ENCODE measurements at regions not wholly inside any gene's neighbourhood (a gene's known extent, or its start where the extent isn't known, plus 50 kb on each side); places are given as distances from the start of the nearest gene placed in this dataset.
"Not testable (repeated sequence)": the region's sequence is repeated elsewhere in the genome, so short reads cannot be mapped to it uniquely, and the experiment has no call there.

GRCh38 chr10:47711428-47711827, 52.0 kb downstream of the SYT15B start:
- DNase-seq (ENCODE audit: low read depth); H3K4me3 ChIP-seq (ENCODE audit: low read depth, low read length): not testable (repeated sequence)

GRCh38 chr10:47710443-47710842, 52.9 kb downstream of the SYT15B start:
- DNase-seq (ENCODE audit: low read depth); H3K4me3 ChIP-seq (ENCODE audit: low read depth, low read length): not testable (repeated sequence)

GRCh38 chr10:47705698-47706414, 57.5 kb downstream of the SYT15B start:
- DNase-seq (ENCODE audit: low read depth), result not testable (repeated sequence)
- peak overlapping the region; percentile 37 for H3K4me3 ChIP-seq (ENCODE audit: low read depth, low read length)

GRCh38 chr10:47701285-47701684, 62.1 kb downstream of the SYT15B start:
- not testable (repeated sequence) for H3K4me3 ChIP-seq (ENCODE audit: low read depth, low read length)
- peak; percentile 56 for DNase-seq (ENCODE audit: low read depth)

- not testable (repeated sequence) for H3K4me3 ChIP-seq (ENCODE audit: low read depth, low read length)
- DNase-seq (ENCODE audit: low read depth), result peak; percentile 33
These were observed 63.5 kb downstream of the SYT15B start for GRCh38 chr10:47699854-47700253.

GRCh38 chr10:47696170-47696569, 67.2 kb downstream of the SYT15B start:
- not testable (repeated sequence) for DNase-seq (ENCODE audit: low read depth)

GRCh38 chr10:47695149-47695548, 68.2 kb downstream of the SYT15B start:
- DNase-seq (ENCODE audit: low read depth), result not testable (repeated sequence)

More at GRCh38 chr10:47696170-47696569, 67.2 kb downstream of the SYT15B start:
- not testable (repeated sequence) for H3K4me3 ChIP-seq (ENCODE audit: low read depth, low read length)

GRCh38 chr10:47690304-47690703, 73.1 kb downstream of the SYT15B start:
- DNase-seq (ENCODE audit: low read depth); H3K4me3 ChIP-seq (ENCODE audit: low read depth, low read length): not testable (repeated sequence)

More at GRCh38 chr10:47695149-47695548, 68.2 kb downstream of the SYT15B start:
- not testable (repeated sequence) for H3K4me3 ChIP-seq (ENCODE audit: low read depth, low read length)

GRCh38 chr10:47683826-47684475, 79.4 kb downstream of the SYT15B start:
- not testable (repeated sequence) for DNase-seq (ENCODE audit: low read depth); H3K4me3 ChIP-seq (ENCODE audit: low read depth, low read length)

GRCh38 chr10:47681638-47681990, 81.8 kb downstream of the SYT15B start:
- not testable (repeated sequence) for H3K4me3 ChIP-seq (ENCODE audit: low read depth, low read length); DNase-seq (ENCODE audit: low read depth)

GRCh38 chr10:47680848-47681637, 82.3 kb downstream of the SYT15B start:
- not testable (repeated sequence) for DNase-seq (ENCODE audit: low read depth)

GRCh38 chr10:47676102-47676501, 87.3 kb downstream of the SYT15B start:
- H3K4me3 ChIP-seq (ENCODE audit: low read depth, low read length); DNase-seq (ENCODE audit: low read depth): not testable (repeated sequence)

More at GRCh38 chr10:47680848-47681637, 82.3 kb downstream of the SYT15B start:
- H3K4me3 ChIP-seq (ENCODE audit: low read depth, low read length), result not testable (repeated sequence)

GRCh38 chr10:47675577-47675976, 87.8 kb downstream of the SYT15B start:
- DNase-seq (ENCODE audit: low read depth); H3K4me3 ChIP-seq (ENCODE audit: low read depth, low read length): not testable (repeated sequence)

GRCh38 chr10:47673128-47673527, 90.3 kb downstream of the SYT15B start:
- not testable (repeated sequence) for H3K4me3 ChIP-seq (ENCODE audit: low read depth, low read length); DNase-seq (ENCODE audit: low read depth)

- DNase-seq (ENCODE audit: low read depth), result not testable (repeated sequence)
These were observed 92.5 kb downstream of the SYT15B start for GRCh38 chr10:47670857-47671256.

GRCh38 chr10:47661955-47662577, 101.3 kb downstream of the SYT15B start:
- not testable (repeated sequence) for H3K4me3 ChIP-seq (ENCODE audit: low read depth, low read length); DNase-seq (ENCODE audit: low read depth)

More at GRCh38 chr10:47670857-47671256, 92.5 kb downstream of the SYT15B start:
- H3K4me3 ChIP-seq (ENCODE audit: low read depth, low read length), result not testable (repeated sequence)

- not testable (repeated sequence) for H3K4me3 ChIP-seq (ENCODE audit: low read depth, low read length); DNase-seq (ENCODE audit: low read depth)
These were observed 106.7 kb downstream of the SYT15B start for GRCh38 chr10:47656732-47657131.

- not testable (repeated sequence) for H3K4me3 ChIP-seq (ENCODE audit: low read depth, low read length)
These were observed 109.2 kb downstream of the SYT15B start for GRCh38 chr10:47654161-47654560.

GRCh38 chr10:47648594-47648993, 114.8 kb downstream of the SYT15B start:
- DNase-seq (ENCODE audit: low read depth); H3K4me3 ChIP-seq (ENCODE audit: low read depth, low read length): not testable (repeated sequence)

More at GRCh38 chr10:47654161-47654560, 109.2 kb downstream of the SYT15B start:
- DNase-seq (ENCODE audit: low read depth), result not testable (repeated sequence)

All from skeletal muscle cell (primary cell).